AG08396 (cell line): ENCODE measurements at regions not wholly inside any gene's neighbourhood (a gene's known extent, or its start where the extent isn't known, plus 50 kb on each side); places are given as distances from the start of the nearest gene placed in this dataset.

Experiments used
- DNase-seq: peaks from one replicate; pipeline ENCODE4 v3.0.0; 2012; ENCODE audit warnings: low spot score, mixed read lengths

- peak; percentile 17 for DNase-seq
These were observed 73.6 kb upstream of the CNTN1 start for GRCh38 chr12:40618636-40619035.

- no peak for DNase-seq
These were observed 71.6 kb upstream of the CNTN1 start for GRCh38 chr12:40620564-40621019.

GRCh38 chr12:40622246-40622838 lies 69.9 kb upstream of the CNTN1 start:
- DNase-seq = peak; percentile 14

GRCh38 chr12:40632171-40632570 lies 60.1 kb upstream of the CNTN1 start:
- no peak for DNase-seq

- no peak for DNase-seq
These were observed 59.3 kb upstream of the CNTN1 start for GRCh38 chr12:40632933-40633332.

GRCh38 chr12:40634517-40635131 lies 57.6 kb upstream of the CNTN1 start:
- no peak for DNase-seq

- no peak for DNase-seq
These were observed 57.0 kb upstream of the CNTN1 start for GRCh38 chr12:40635141-40635731.
